Effector CD8-positive, alpha-beta T cell (primary cell): ENCODE measurements at regions not wholly inside any gene's neighbourhood (a gene's known extent, or its start where the extent isn't known, plus 50 kb on each side); places are given as distances from the start of the nearest gene placed in this dataset.

ENCODE experiments used
- DNase-seq: peaks from one replicate; lab custom pipeline; 2025; lab: John Stamatoyannopoulos, UW

- no peak for DNase-seq
Observed at GRCh38 chr10:128803790-128804189, 663.3 kb upstream of the MGMT start.

- DNase-seq = no peak
Observed at GRCh38 chr10:128804411-128804810, 662.6 kb upstream of the MGMT start.

GRCh38 chr10:128808921-128809440 is 658.1 kb upstream of the MGMT start:
- no peak for DNase-seq

GRCh38 chr10:128811511-128811910 is 655.5 kb upstream of the MGMT start:
- DNase-seq = no peak

- no peak for DNase-seq
Observed at GRCh38 chr10:128812000-128812399, 655.0 kb upstream of the MGMT start.

- DNase-seq = no peak
Observed at GRCh38 chr10:128813574-128813973, 653.5 kb upstream of the MGMT start.

- DNase-seq = no peak
Observed at GRCh38 chr10:128814024-128814423, 653.0 kb upstream of the MGMT start.

GRCh38 chr10:128814782-128815181 is 652.3 kb upstream of the MGMT start:
- DNase-seq = no peak

- DNase-seq = no peak
Observed at GRCh38 chr10:128816726-128817125, 650.3 kb upstream of the MGMT start.

- DNase-seq = no peak
Observed at GRCh38 chr10:128817636-128818035, 649.4 kb upstream of the MGMT start.

GRCh38 chr10:128820663-128821062 is 646.4 kb upstream of the MGMT start:
- DNase-seq = no peak

GRCh38 chr10:128823201-128823600 is 643.8 kb upstream of the MGMT start:
- no peak for DNase-seq

- DNase-seq = no peak
Observed at GRCh38 chr10:128825626-128826025, 641.4 kb upstream of the MGMT start.

- no peak for DNase-seq
Observed at GRCh38 chr10:128833671-128834070, 633.4 kb upstream of the MGMT start.

GRCh38 chr10:128835361-128835760 is 631.7 kb upstream of the MGMT start:
- DNase-seq = no peak

GRCh38 chr10:128837478-128837877 is 629.6 kb upstream of the MGMT start:
- no peak for DNase-seq

- no peak for DNase-seq
Observed at GRCh38 chr10:128839134-128839533, 627.9 kb upstream of the MGMT start.

- no peak for DNase-seq
Observed at GRCh38 chr10:128839701-128840100, 627.3 kb upstream of the MGMT start.

- no peak for DNase-seq
Observed at GRCh38 chr10:128843972-128844371, 623.1 kb upstream of the MGMT start.

- DNase-seq = no peak
Observed at GRCh38 chr10:128846927-128847326, 620.1 kb upstream of the MGMT start.

GRCh38 chr10:128848810-128849209 is 618.2 kb upstream of the MGMT start:
- no peak for DNase-seq

- DNase-seq = no peak
Observed at GRCh38 chr10:128850647-128851046, 616.4 kb upstream of the MGMT start.

- no peak for DNase-seq
Observed at GRCh38 chr10:128851281-128851680, 615.8 kb upstream of the MGMT start.

- no peak for DNase-seq
Observed at GRCh38 chr10:128851726-128852125, 615.3 kb upstream of the MGMT start.

GRCh38 chr10:128852449-128852848 is 614.6 kb upstream of the MGMT start:
- no peak for DNase-seq
